ENCODE measurements at regions not wholly inside any gene's neighbourhood (a gene's known extent, or its start where the extent isn't known, plus 50 kb on each side); places are given as distances from the start of the nearest gene placed in this dataset.

- TF ChIP-seq POLR2AphosphoS5 (IDR thresholded peaks at IDR 0.05) (no peak), CTCF (IDR thresholded peaks at IDR 0.05) (no peak), POLR2A (IDR thresholded peaks at IDR 0.05) (no peak)
Measured at GRCh38 chr16:60166111-60166510, 1432.0 kb upstream of the GOT2 start.
